Mesendoderm (in vitro differentiated cells): ENCODE measurements at regions not wholly inside any gene's neighbourhood (a gene's known extent, or its start where the extent isn't known, plus 50 kb on each side); places are given as distances from the start of the nearest gene placed in this dataset.

Experiments
- DNase-seq: peaks from one replicate; pipeline ENCODE4 v3.0.0; 2013
- H2AK5ac ChIP-seq: 2 replicates; pipeline ENCODE4 v1.6.1; 2013; ENCODE audit warnings: low read length, inconsistent platforms
- H2BK120ac ChIP-seq: 2 replicates; pipeline ENCODE4 v1.6.1; 2013; ENCODE audit warnings: low read depth, mild to moderate bottlenecking, low read length, moderate library complexity, mixed read lengths
- H2BK15ac ChIP-seq: replicated peaks from 2 replicates; pipeline ENCODE4 v1.6.1; 2013; ENCODE audit warnings: low read depth, mild to moderate bottlenecking, moderate library complexity
- H2BK5ac ChIP-seq: 2 replicates; pipeline ENCODE4 v1.6.1; 2013; ENCODE audit warnings: low read length, inconsistent platforms
- H3K18ac ChIP-seq: 2 replicates; pipeline ENCODE4 v1.6.1; 2013; ENCODE audit warnings: mild to moderate bottlenecking, low read length, mixed read lengths
- H3K23ac ChIP-seq: one replicate; pipeline ENCODE4 v1.6.1; 2013; ENCODE audit warnings: low read length
- H3K27ac ChIP-seq: 2 replicates; pipeline ENCODE4 v1.5.1; 2013; ENCODE audit warnings: low read depth, mild to moderate bottlenecking, inconsistent platforms, low read length, moderate library complexity
- H3K27me3 ChIP-seq: 2 replicates; pipeline ENCODE4 v1.6.1; 2013; ENCODE audit warnings: low read length, control low read depth, mild to moderate bottlenecking, inconsistent platforms; ENCODE audit not compliant: insufficient read depth, poor library complexity
- H3K36me3 ChIP-seq: 2 replicates; pipeline ENCODE4 v1.6.1; 2013; ENCODE audit warnings: low read length, inconsistent platforms; ENCODE audit not compliant: control insufficient read depth, insufficient read depth
- H3K4ac ChIP-seq: one replicate; pipeline ENCODE4 v1.6.1; 2013; ENCODE audit warnings: low read depth, mild to moderate bottlenecking, low read length, moderate library complexity
- H3K4me1 ChIP-seq: 2 replicates; pipeline ENCODE4 v1.6.1; 2013; ENCODE audit warnings: low read depth, low read length, inconsistent platforms; ENCODE audit not compliant: control insufficient read depth
- H3K4me2 ChIP-seq: 2 replicates; pipeline ENCODE4 v1.6.1; 2013; ENCODE audit warnings: low read length
- H3K4me3 ChIP-seq: 2 replicates; pipeline ENCODE4 v1.5.1; 2013; ENCODE audit warnings: mild to moderate bottlenecking, low read length
- H3K56ac ChIP-seq: one replicate; pipeline ENCODE4 v1.6.1; 2013; ENCODE audit warnings: low read length
- H3K79me1 ChIP-seq: 2 replicates; pipeline ENCODE4 v1.6.1; 2013; ENCODE audit warnings: low read length, inconsistent platforms
- H3K79me2 ChIP-seq: 2 replicates; pipeline ENCODE4 v1.6.1; 2013; ENCODE audit warnings: mild to moderate bottlenecking, low read length; ENCODE audit not compliant: control insufficient read depth, insufficient read depth
- H3K9ac ChIP-seq: 2 replicates; pipeline ENCODE4 v1.6.1; 2013; ENCODE audit warnings: low read length, inconsistent platforms
- H4K5ac ChIP-seq: one replicate; pipeline ENCODE4 v1.6.1; 2013; ENCODE audit warnings: low read length
- H4K8ac ChIP-seq: one replicate; pipeline ENCODE4 v1.6.1; 2013; ENCODE audit warnings: low read depth, mild to moderate bottlenecking, control low read depth, low read length, moderate library complexity
- WGBS: extraction: QIAGEN DNeasy Blood & Tissue Kit; methylation state at CpG from one replicate; pipeline ENCODE4 v1.1.7; 2013; ENCODE audit warnings: low lambda C conversion rate, missing lambda C conversion rate; ENCODE audit not compliant: insufficient coverage; ENCODE audit errors: extremely low coverage; 5-methylcytosine and 5-hydroxymethylcytosine counted together

DNA sequence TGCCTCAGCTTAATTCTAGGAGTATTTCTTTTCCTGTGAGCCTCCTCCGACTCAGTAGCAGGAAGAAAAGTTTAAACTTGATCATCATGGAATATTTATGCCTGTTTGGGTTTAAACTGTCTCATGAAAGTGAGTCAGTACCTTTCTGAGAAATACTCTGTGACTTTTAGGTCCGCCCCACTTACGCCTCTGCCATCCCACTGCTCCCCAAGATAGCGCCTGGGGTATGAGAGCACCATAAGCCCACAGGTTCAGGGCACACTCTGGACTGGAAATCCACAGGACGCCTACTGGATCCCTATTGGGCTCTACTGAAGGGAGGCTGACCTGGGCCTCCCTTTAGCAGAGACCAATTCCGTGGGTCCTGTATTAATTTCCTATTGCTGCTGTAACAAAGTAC, 175.8 kb upstream of the CDH20 start:
- Histone ChIP-seq H4K5ac (no peak overlapping the region), H3K56ac (no peak overlapping the region), H3K27ac (no peak overlapping the region), H2BK5ac (no peak overlapping the region), H3K4me2 (no peak overlapping the region), H3K79me1 (no peaks in the 10 kb centered on the region), H3K79me2 (no peaks in the 10 kb centered on the region), H4K8ac (no peak overlapping the region), H2BK15ac (no peak overlapping the region), H3K4me1 (no peaks in the 10 kb centered on the region), H3K18ac (no peak overlapping the region), H3K27me3 (no peaks in the 10 kb centered on the region), H3K4me3 (no peak overlapping the region), H3K4ac (no peak overlapping the region), H3K23ac (no peak overlapping the region), H2BK120ac (no peak overlapping the region), H3K9ac (no peak overlapping the region), H2AK5ac (no peak overlapping the region), H3K36me3 (no peaks in the 10 kb centered on the region)
- no CpG with 5 or more reads among the region's 6 CpGs for WGBS
- DNase-seq: no peak

DNA sequence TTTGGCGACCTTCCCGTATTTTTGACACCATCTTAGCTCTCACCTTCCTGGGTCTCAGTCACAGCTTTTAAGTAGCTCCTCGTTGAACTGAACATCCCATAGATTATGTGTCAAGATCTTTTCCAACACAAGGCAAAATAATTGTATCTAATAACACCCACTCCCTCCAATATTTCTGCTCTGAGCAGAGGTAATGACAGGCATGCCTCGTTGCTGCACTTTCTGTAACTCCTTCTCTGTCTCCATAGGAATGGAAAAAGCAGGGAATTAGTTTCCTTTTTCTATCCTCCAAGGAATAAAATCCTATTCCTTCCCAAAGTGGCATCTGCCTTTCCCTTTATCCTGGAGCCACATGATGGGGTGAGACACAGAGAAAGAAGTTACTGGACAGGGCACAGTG, 174.0 kb upstream of the CDH20 start:
- H3K23ac ChIP-seq: no peak overlapping the region
- no peaks in the 10 kb centered on the region for H3K4me1 ChIP-seq
- no peak overlapping the region for H3K4me3 ChIP-seq
- H3K4me2 ChIP-seq: no peak overlapping the region
- no peaks in the 10 kb centered on the region for H3K36me3 ChIP-seq
- H3K56ac ChIP-seq: no peak overlapping the region
- no peak overlapping the region for H3K27ac ChIP-seq
- no peaks in the 10 kb centered on the region for H3K79me1 ChIP-seq
- no peaks in the 10 kb centered on the region for H3K79me2 ChIP-seq
- no CpG with 5 or more reads among the region's 4 CpGs for WGBS
- H4K5ac ChIP-seq: no peak overlapping the region
- H2BK120ac ChIP-seq: no peak overlapping the region
- no peak overlapping the region for H2AK5ac ChIP-seq
- no peak overlapping the region for H3K18ac ChIP-seq
- H3K9ac ChIP-seq: no peak overlapping the region
- no peak overlapping the region for H3K4ac ChIP-seq
- no peak overlapping the region for H2BK5ac ChIP-seq
- no peaks in the 10 kb centered on the region for H3K27me3 ChIP-seq
- no peak for DNase-seq
- H2BK15ac ChIP-seq: no peak overlapping the region
- no peak overlapping the region for H4K8ac ChIP-seq

DNA sequence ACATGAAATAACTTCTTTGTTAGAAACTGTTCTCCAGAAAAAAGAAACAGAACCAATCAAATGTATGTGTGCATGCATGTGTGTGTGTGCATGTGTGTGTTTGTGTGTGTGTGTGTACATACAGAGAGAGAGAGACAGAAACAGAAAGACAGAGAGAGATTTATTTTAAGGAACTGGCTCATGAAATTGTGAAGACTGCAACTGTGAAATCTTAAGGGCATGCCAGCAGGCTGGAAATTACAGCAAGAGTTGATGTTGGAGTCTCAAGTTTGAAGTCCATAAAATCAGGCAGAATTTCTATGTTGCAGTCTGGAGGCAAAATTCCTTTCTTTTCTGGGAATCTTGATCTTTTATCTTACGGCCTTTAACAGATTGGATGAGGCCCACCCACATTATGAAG, 168.9 kb upstream of the CDH20 start:
- no peak for DNase-seq
- H3K4ac ChIP-seq: no peak overlapping the region
- no peak overlapping the region for H4K5ac ChIP-seq
- no peak overlapping the region for H3K56ac ChIP-seq
- no CpG with 5 or more reads among the region's 1 CpG for WGBS
- H2BK120ac ChIP-seq: no peak overlapping the region
- H3K4me3 ChIP-seq: no peak overlapping the region
- H3K27me3 ChIP-seq: no peaks in the 10 kb centered on the region
- no peak overlapping the region for H3K4me2 ChIP-seq
- no peak overlapping the region for H2BK15ac ChIP-seq
- no peak overlapping the region for H3K27ac ChIP-seq
- no peaks in the 10 kb centered on the region for H3K4me1 ChIP-seq
- no peaks in the 10 kb centered on the region for H3K79me2 ChIP-seq
- H4K8ac ChIP-seq: no peak overlapping the region
- H3K36me3 ChIP-seq: no peaks in the 10 kb centered on the region
- H2BK5ac ChIP-seq: no peak overlapping the region
- no peak overlapping the region for H2AK5ac ChIP-seq
- H3K79me1 ChIP-seq: no peaks in the 10 kb centered on the region
- H3K18ac ChIP-seq: no peak overlapping the region
- H3K9ac ChIP-seq: no peak overlapping the region
- H3K23ac ChIP-seq: no peak overlapping the region

DNA sequence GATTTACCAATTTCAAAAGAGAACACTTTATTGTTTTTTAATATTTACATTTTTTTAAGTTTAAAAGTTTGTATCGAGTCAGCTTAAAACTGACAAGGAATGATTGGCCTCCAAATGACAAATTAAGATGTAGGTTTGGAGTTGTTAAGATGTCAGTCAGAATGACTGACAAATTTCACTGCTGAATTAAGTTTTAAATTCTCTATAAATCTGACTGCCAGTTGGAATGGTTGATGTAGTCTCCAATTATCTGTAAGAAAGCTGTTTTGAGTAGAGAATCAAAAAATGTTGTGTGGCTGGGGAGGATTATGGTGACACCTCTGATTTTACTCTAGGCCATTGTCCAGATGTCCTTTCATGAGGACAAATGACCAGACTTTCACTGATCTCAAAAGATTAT, 165.3 kb upstream of the CDH20 start:
- Histone ChIP-seq H3K27ac (no peak overlapping the region), H2BK15ac (no peak overlapping the region), H3K4me1 (no peaks in the 10 kb centered on the region), H4K8ac (no peak overlapping the region), H2AK5ac (no peak overlapping the region), H3K23ac (no peak overlapping the region), H2BK5ac (no peak overlapping the region), H3K4me2 (no peak overlapping the region), H3K4ac (no peak overlapping the region), H3K18ac (no peak overlapping the region), H3K79me1 (no peaks in the 10 kb centered on the region), H3K36me3 (no peaks in the 10 kb centered on the region), H2BK120ac (no peak overlapping the region), H4K5ac (no peak overlapping the region), H3K56ac (no peak overlapping the region), H3K27me3 (no peaks in the 10 kb centered on the region), H3K79me2 (no peaks in the 10 kb centered on the region), H3K4me3 (no peak overlapping the region), H3K9ac (no peak overlapping the region)
- WGBS: no CpG with 5 or more reads among the region's 1 CpG
- no peak for DNase-seq

DNA sequence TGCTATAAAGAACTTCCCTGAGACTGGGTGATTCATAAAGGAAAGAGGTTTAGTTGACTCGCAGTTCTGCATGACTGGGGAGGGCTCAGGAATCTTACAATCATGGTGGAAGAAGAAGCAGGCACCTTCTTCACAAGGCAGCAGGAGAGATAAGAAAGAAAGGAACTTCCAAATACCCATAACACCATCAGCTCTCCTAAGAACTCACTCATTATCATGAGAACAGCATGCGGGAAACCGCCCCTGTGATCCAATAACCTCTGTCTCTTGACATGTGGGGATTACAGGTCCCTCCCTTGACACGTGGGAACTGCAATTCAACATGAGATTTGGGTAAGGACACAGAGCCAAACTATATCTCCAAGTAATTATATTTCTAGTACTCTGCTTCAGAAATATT, 163.8 kb upstream of the CDH20 start:
- no peak overlapping the region for H3K23ac ChIP-seq
- H3K9ac ChIP-seq: no peak overlapping the region
- peak; percentile 45 for DNase-seq
- no peak overlapping the region for H2BK120ac ChIP-seq
- H3K36me3 ChIP-seq: no peaks in the 10 kb centered on the region
- no peak overlapping the region for H3K18ac ChIP-seq
- H3K56ac ChIP-seq: no peak overlapping the region
- H3K27ac ChIP-seq: no peak overlapping the region
- no peaks in the 10 kb centered on the region for H3K79me1 ChIP-seq
- no peak overlapping the region for H3K4me2 ChIP-seq
- no CpG with 5 or more reads among the region's 4 CpGs for WGBS
- no peak overlapping the region for H3K4me3 ChIP-seq
- H2BK5ac ChIP-seq: no peak overlapping the region
- no peaks in the 10 kb centered on the region for H3K79me2 ChIP-seq
- H3K4ac ChIP-seq: no peak overlapping the region
- H3K27me3 ChIP-seq: no peaks in the 10 kb centered on the region
- no peak overlapping the region for H2BK15ac ChIP-seq
- no peak overlapping the region for H4K8ac ChIP-seq
- no peak overlapping the region for H2AK5ac ChIP-seq
- no peaks in the 10 kb centered on the region for H3K4me1 ChIP-seq
- H4K5ac ChIP-seq: no peak overlapping the region

DNA sequence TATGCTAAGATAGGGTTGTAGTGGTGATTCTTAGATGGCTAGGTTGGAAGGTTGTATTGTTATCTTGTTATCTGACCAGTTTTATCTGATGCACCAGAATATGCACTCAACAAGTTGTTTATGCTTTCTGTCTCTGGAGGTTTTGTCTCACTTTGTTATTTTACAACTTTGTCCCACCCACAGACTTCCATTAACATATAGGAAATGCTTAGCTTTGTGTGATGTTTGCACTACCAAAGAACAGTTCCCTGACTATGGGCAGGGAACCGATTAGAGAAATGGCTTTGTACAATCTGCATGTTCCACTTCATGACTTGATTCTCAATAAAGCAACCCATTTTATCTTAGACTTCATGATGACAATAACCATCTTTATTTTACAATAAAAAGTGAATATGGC, 160.6 kb upstream of the CDH20 start:
- H4K8ac ChIP-seq: no peak overlapping the region
- no peaks in the 10 kb centered on the region for H3K4me1 ChIP-seq
- H3K18ac ChIP-seq: no peak overlapping the region
- H3K79me2 ChIP-seq: no peaks in the 10 kb centered on the region
- no peak overlapping the region for H3K9ac ChIP-seq
- H3K56ac ChIP-seq: no peak overlapping the region
- no peak overlapping the region for H2BK120ac ChIP-seq
- H3K36me3 ChIP-seq: no peaks in the 10 kb centered on the region
- no peaks in the 10 kb centered on the region for H3K27me3 ChIP-seq
- no peak overlapping the region for H3K4me3 ChIP-seq
- H2BK15ac ChIP-seq: no peak overlapping the region
- H3K27ac ChIP-seq: no peak overlapping the region
- H3K4me2 ChIP-seq: no peak overlapping the region
- H2BK5ac ChIP-seq: no peak overlapping the region
- H4K5ac ChIP-seq: no peak overlapping the region
- H3K79me1 ChIP-seq: no peaks in the 10 kb centered on the region
- no peak overlapping the region for H3K23ac ChIP-seq
- no peak for DNase-seq
- WGBS: no CpG with 5 or more reads among the region's 1 CpG
- no peak overlapping the region for H3K4ac ChIP-seq
- H2AK5ac ChIP-seq: no peak overlapping the region
